Effector memory CD8-positive, alpha-beta T cell (primary cell): ENCODE measurements at regions not wholly inside any gene's neighbourhood (a gene's known extent, or its start where the extent isn't known, plus 50 kb on each side); places are given as distances from the start of the nearest gene placed in this dataset.

Experiments
- ATAC-seq: fragments of 150-1000 bp; cut with Tn5 transposase; replicated peaks from 2 replicates; pipeline ENCODE4 v1.10.0; 2021; ENCODE audit warnings: mild to moderate bottlenecking, moderate library complexity
- DNase-seq, 3 experiments: peaks; one replicate each; pipeline ENCODE4 v3.0.0; 2021
- H3K27ac Mint-ChIP-seq, 2 donors: one replicate each; pipeline ENCODE4 v1.8.0; 2022; ENCODE audit warnings: mild to moderate bottlenecking in 2 of 2, mixed read lengths in 2 of 2, moderate library complexity in 2 of 2
- H3K27me3 Mint-ChIP-seq, 2 donors: one replicate each; pipeline ENCODE4 v1.8.0; 2022; ENCODE audit warnings: mixed read lengths in 2 of 2
- H3K36me3 Mint-ChIP-seq: one replicate; pipeline ENCODE4 v1.8.0; 2022; ENCODE audit warnings: mild to moderate bottlenecking, moderate library complexity, mixed read lengths; ENCODE audit not compliant: insufficient read depth
- H3K4me1 Mint-ChIP-seq, 2 donors: one replicate each; pipeline ENCODE4 v1.8.0; 2022; ENCODE audit warnings: low read depth in 2 of 2, mixed read lengths in 2 of 2
- H3K4me3 Mint-ChIP-seq, 2 donors: one replicate each; pipeline ENCODE4 v1.8.0; 2022; ENCODE audit warnings: mild to moderate bottlenecking in 2 of 2, mixed read lengths in 2 of 2, moderate library complexity in 2 of 2
- H3K9me3 Mint-ChIP-seq, 2 donors: one replicate each; pipeline ENCODE4 v1.8.0; 2022; ENCODE audit warnings: mixed read lengths in 2 of 2

GRCh38 chr1:4964634-4965345, 310.4 kb downstream of the AJAP1 start:
- no peak overlapping the region for H3K27ac Mint-ChIP-seq
- H3K4me3 Mint-ChIP-seq: no peak overlapping the region
- no peak for DNase-seq
- no peak for ATAC-seq
- no peaks in the 10 kb centered on the region for H3K4me1 Mint-ChIP-seq
- H3K9me3 Mint-ChIP-seq: no peaks in the 10 kb centered on the region
- peaks cover 30 to 46% of the 10 kb centered on the region in 2 donors for H3K27me3 Mint-ChIP-seq
- no peaks in the 10 kb centered on the region for H3K36me3 Mint-ChIP-seq

- H3K4me1 Mint-ChIP-seq: no peaks in the 10 kb centered on the region
- no peak for ATAC-seq
- no peaks in the 10 kb centered on the region for H3K9me3 Mint-ChIP-seq
- H3K4me3 Mint-ChIP-seq: no peak overlapping the region
- no peak for DNase-seq
- peaks cover 30 to 55% of the 10 kb centered on the region in 2 donors for H3K27me3 Mint-ChIP-seq
- H3K27ac Mint-ChIP-seq: no peak overlapping the region
- no peaks in the 10 kb centered on the region for H3K36me3 Mint-ChIP-seq
Measured at GRCh38 chr1:4963251-4963650, 308.8 kb downstream of the AJAP1 start.

- no peak for ATAC-seq
- Mint-ChIP-seq H3K27me3 (peaks cover 30 to 54% of the 10 kb centered on the region in 2 donors), H3K27ac (no peak overlapping the region), H3K4me3 (no peak overlapping the region), H3K4me1 (no peaks in the 10 kb centered on the region), H3K9me3 (no peaks in the 10 kb centered on the region), H3K36me3 (no peaks in the 10 kb centered on the region)
- DNase-seq: no peak
Measured at GRCh38 chr1:4962836-4963235, 308.4 kb downstream of the AJAP1 start.

GRCh38 chr1:4961935-4962645, 307.7 kb downstream of the AJAP1 start:
- H3K9me3 Mint-ChIP-seq: no peaks in the 10 kb centered on the region
- no peaks in the 10 kb centered on the region for H3K36me3 Mint-ChIP-seq
- no peaks in the 10 kb centered on the region for H3K4me1 Mint-ChIP-seq
- H3K27ac Mint-ChIP-seq: no peak overlapping the region
- H3K4me3 Mint-ChIP-seq: no peak overlapping the region
- ATAC-seq (no peak), DNase-seq (no peak)
- H3K27me3 Mint-ChIP-seq: peaks cover 23 to 49% of the 10 kb centered on the region in 2 donors

GRCh38 chr1:4960782-4961475, 306.5 kb downstream of the AJAP1 start:
- no peak overlapping the region for H3K4me3 Mint-ChIP-seq
- ATAC-seq (no peak), DNase-seq (no peak)
- H3K36me3 Mint-ChIP-seq: no peaks in the 10 kb centered on the region
- H3K9me3 Mint-ChIP-seq: peaks cover 0 to 2% of the 10 kb centered on the region in 2 donors
- peaks cover 21 to 56% of the 10 kb centered on the region in 2 donors for H3K27me3 Mint-ChIP-seq
- no peaks in the 10 kb centered on the region for H3K4me1 Mint-ChIP-seq
- H3K27ac Mint-ChIP-seq: no peak overlapping the region

- H3K4me3 Mint-ChIP-seq: no peak overlapping the region
- H3K27ac Mint-ChIP-seq: no peak overlapping the region
- H3K36me3 Mint-ChIP-seq: no peaks in the 10 kb centered on the region
- peaks cover 0 to 2% of the 10 kb centered on the region in 2 donors for H3K9me3 Mint-ChIP-seq
- no peak for ATAC-seq
- H3K27me3 Mint-ChIP-seq: peaks cover 21 to 62% of the 10 kb centered on the region in 2 donors
- no peak for DNase-seq
- no peaks in the 10 kb centered on the region for H3K4me1 Mint-ChIP-seq
Measured at GRCh38 chr1:4960336-4960735, 305.9 kb downstream of the AJAP1 start.

- peaks cover 0 to 4% of the 10 kb centered on the region in 2 donors for H3K9me3 Mint-ChIP-seq
- no peak overlapping the region for H3K4me3 Mint-ChIP-seq
- no peaks in the 10 kb centered on the region for H3K4me1 Mint-ChIP-seq
- no peaks in the 10 kb centered on the region for H3K36me3 Mint-ChIP-seq
- H3K27ac Mint-ChIP-seq: no peak overlapping the region
- no peak for ATAC-seq
- no peak for DNase-seq
- H3K27me3 Mint-ChIP-seq: peaks cover 18 to 66% of the 10 kb centered on the region in 2 donors
Measured at GRCh38 chr1:4959216-4959615, 304.8 kb downstream of the AJAP1 start.

- H3K27me3 Mint-ChIP-seq: peaks cover 22 to 58% of the 10 kb centered on the region in 2 donors
- DNase-seq (no peak), ATAC-seq (no peak)
- H3K4me3 Mint-ChIP-seq: no peak overlapping the region
- no peak overlapping the region for H3K27ac Mint-ChIP-seq
- no peaks in the 10 kb centered on the region for H3K4me1 Mint-ChIP-seq
- H3K9me3 Mint-ChIP-seq: peaks cover 9 to 16% of the 10 kb centered on the region in 2 donors
- H3K36me3 Mint-ChIP-seq: no peaks in the 10 kb centered on the region
Measured at GRCh38 chr1:4957027-4957426, 302.6 kb downstream of the AJAP1 start.

- H3K27ac Mint-ChIP-seq: no peak overlapping the region
- peaks cover 26 to 55% of the 10 kb centered on the region in 2 donors for H3K27me3 Mint-ChIP-seq
- H3K4me1 Mint-ChIP-seq: no peaks in the 10 kb centered on the region
- H3K4me3 Mint-ChIP-seq: no peak overlapping the region
- peaks cover 9 to 16% of the 10 kb centered on the region in 2 donors for H3K9me3 Mint-ChIP-seq
- DNase-seq (no peak), ATAC-seq (no peak)
- no peaks in the 10 kb centered on the region for H3K36me3 Mint-ChIP-seq
Measured at GRCh38 chr1:4954392-4954791, 300.0 kb downstream of the AJAP1 start.

- ATAC-seq: no peak
- peaks cover 35 to 54% of the 10 kb centered on the region in 2 donors for H3K27me3 Mint-ChIP-seq
Measured at GRCh38 chr1:4951601-4952000, 297.2 kb downstream of the AJAP1 start.

GRCh38 chr1:4946343-4946742, 291.9 kb downstream of the AJAP1 start:
- peaks cover 38 to 67% of the 10 kb centered on the region in 2 donors for H3K27me3 Mint-ChIP-seq
- no peak overlapping the region for H3K4me3 Mint-ChIP-seq
- ATAC-seq (no peak), DNase-seq (no peak)
- no peak overlapping the region for H3K27ac Mint-ChIP-seq
- no peaks in the 10 kb centered on the region for H3K4me1 Mint-ChIP-seq
- no peaks in the 10 kb centered on the region for H3K9me3 Mint-ChIP-seq
- H3K36me3 Mint-ChIP-seq: no peaks in the 10 kb centered on the region

More at GRCh38 chr1:4951601-4952000, 297.2 kb downstream of the AJAP1 start:
- H3K4me1 Mint-ChIP-seq: no peaks in the 10 kb centered on the region
- no peak for DNase-seq
- H3K36me3 Mint-ChIP-seq: no peaks in the 10 kb centered on the region
- H3K9me3 Mint-ChIP-seq: peaks cover 9 to 16% of the 10 kb centered on the region in 2 donors
- no peak overlapping the region for H3K4me3 Mint-ChIP-seq
- no peak overlapping the region for H3K27ac Mint-ChIP-seq

GRCh38 chr1:4944911-4945310, 290.5 kb downstream of the AJAP1 start:
- Mint-ChIP-seq H3K27ac (no peak overlapping the region), H3K9me3 (peaks cover 0 to 1% of the 10 kb centered on the region in 2 donors), H3K27me3 (peaks cover 28 to 54% of the 10 kb centered on the region in 2 donors), H3K36me3 (no peaks in the 10 kb centered on the region), H3K4me1 (no peaks in the 10 kb centered on the region), H3K4me3 (no peak overlapping the region)
- no peak for ATAC-seq
- no peak for DNase-seq

- ATAC-seq: no peak
- no peak overlapping the region for H3K4me3 Mint-ChIP-seq
Measured at GRCh38 chr1:4944072-4944471, 289.7 kb downstream of the AJAP1 start.

More at GRCh38 chr1:4944072-4944471, 289.7 kb downstream of the AJAP1 start:
- Mint-ChIP-seq H3K36me3 (no peaks in the 10 kb centered on the region), H3K27ac (no peak overlapping the region), H3K27me3 (peaks cover 20 to 46% of the 10 kb centered on the region in 2 donors), H3K9me3 (peaks cover 6 to 9% of the 10 kb centered on the region in 2 donors), H3K4me1 (no peaks in the 10 kb centered on the region)
- no peak for DNase-seq
